DND-41 (cell line): ENCODE measurements at regions not wholly inside any gene's neighbourhood (a gene's known extent, or its start where the extent isn't known, plus 50 kb on each side); places are given as distances from the start of the nearest gene placed in this dataset.

Experiments
- EZH2 ChIP-seq: IDR thresholded peaks from 3 replicates; pipeline ENCODE4 v1.6.1; 2012; ENCODE audit warnings: borderline replicate concordance, low read depth, mild to moderate bottlenecking, moderate library complexity, low read length, inconsistent platforms; ENCODE audit not compliant: severe bottlenecking
- TF ChIP-seq, protein P1 (sequence below): IDR thresholded peaks from 2 replicates; pipeline ENCODE4 v1.5.1; 2012; ENCODE audit warnings: borderline replicate concordance, low read length, moderate library complexity, mild to moderate bottlenecking; ENCODE audit not compliant: poor library complexity, severe bottlenecking; ENCODE audit errors: extremely low read depth

- TF ChIP-seq, protein P1, sequence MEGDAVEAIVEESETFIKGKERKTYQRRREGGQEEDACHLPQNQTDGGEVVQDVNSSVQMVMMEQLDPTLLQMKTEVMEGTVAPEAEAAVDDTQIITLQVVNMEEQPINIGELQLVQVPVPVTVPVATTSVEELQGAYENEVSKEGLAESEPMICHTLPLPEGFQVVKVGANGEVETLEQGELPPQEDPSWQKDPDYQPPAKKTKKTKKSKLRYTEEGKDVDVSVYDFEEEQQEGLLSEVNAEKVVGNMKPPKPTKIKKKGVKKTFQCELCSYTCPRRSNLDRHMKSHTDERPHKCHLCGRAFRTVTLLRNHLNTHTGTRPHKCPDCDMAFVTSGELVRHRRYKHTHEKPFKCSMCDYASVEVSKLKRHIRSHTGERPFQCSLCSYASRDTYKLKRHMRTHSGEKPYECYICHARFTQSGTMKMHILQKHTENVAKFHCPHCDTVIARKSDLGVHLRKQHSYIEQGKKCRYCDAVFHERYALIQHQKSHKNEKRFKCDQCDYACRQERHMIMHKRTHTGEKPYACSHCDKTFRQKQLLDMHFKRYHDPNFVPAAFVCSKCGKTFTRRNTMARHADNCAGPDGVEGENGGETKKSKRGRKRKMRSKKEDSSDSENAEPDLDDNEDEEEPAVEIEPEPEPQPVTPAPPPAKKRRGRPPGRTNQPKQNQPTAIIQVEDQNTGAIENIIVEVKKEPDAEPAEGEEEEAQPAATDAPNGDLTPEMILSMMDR = no peak
- TF ChIP-seq EZH2 = no peak
Observed at GRCh38 chr10:131424053-131424452, 112.5 kb upstream of the TCERG1L start.
